Right hindlimb (tissue), 1 donor: ENCODE measurements at regions not wholly inside any gene's neighbourhood (a gene's known extent, or its start where the extent isn't known, plus 50 kb on each side); places are given as distances from the start of the nearest gene placed in this dataset.
A peak's percentile ranks its signal among the peaks of the same experiment; 100 is the strongest.
"Not testable (repeated sequence)": the region's sequence is repeated elsewhere in the genome, so short reads cannot be mapped to it uniquely, and the experiment has no call there.

Experiments
- DNase-seq: peaks from one replicate; pipeline ENCODE4 v3.0.0-alpha.2; 2018

GRCh38 chr22:36088292-36088691, 59.7 kb upstream of the RBFOX2 start:
- DNase-seq = no peak

GRCh38 chr22:36087784-36088183, 59.2 kb upstream of the RBFOX2 start:
- DNase-seq = no peak

GRCh38 chr22:36086629-36087254, 58.1 kb upstream of the RBFOX2 start:
- DNase-seq = no peak

- no peak for DNase-seq
Measured at GRCh38 chr22:36086170-36086490, 57.5 kb upstream of the RBFOX2 start.

- no peak for DNase-seq
Measured at GRCh38 chr22:36085476-36086169, 57.0 kb upstream of the RBFOX2 start.

- no peak for DNase-seq
Measured at GRCh38 chr22:36084717-36085116, 56.1 kb upstream of the RBFOX2 start.

GRCh38 chr22:36083056-36083455, 54.4 kb upstream of the RBFOX2 start:
- DNase-seq = no peak

GRCh38 chr22:36081023-36081431, 52.4 kb upstream of the RBFOX2 start:
- peak; percentile 44 for DNase-seq

GRCh38 chr22:36080281-36080680, 51.7 kb upstream of the RBFOX2 start:
- DNase-seq = not testable (repeated sequence)

- DNase-seq = no peak
Measured at GRCh38 chr22:36079041-36079440, 50.4 kb upstream of the RBFOX2 start.
